ENCODE measurements at regions not wholly inside any gene's neighbourhood (a gene's known extent, or its start where the extent isn't known, plus 50 kb on each side); places are given as distances from the start of the nearest gene placed in this dataset.

DNA sequence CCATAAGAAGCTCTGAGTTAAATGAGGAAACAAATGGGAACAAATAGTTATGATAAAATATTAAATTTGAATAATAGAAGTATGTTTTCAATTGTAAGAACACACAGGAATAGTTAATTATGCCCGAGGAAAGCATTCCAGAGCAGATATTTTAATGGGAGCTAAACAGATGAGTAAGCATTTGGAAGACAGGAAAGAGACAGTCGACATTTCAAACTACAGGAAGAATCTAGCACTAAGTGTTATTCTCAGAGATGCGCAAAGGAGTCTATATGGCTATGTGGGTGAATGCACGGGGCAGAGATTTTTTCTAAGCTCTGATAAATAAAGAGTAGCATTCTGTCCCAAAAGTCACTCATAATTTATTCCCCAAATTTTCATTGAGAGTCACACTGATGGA, 64.5 kb upstream of the SSTR1 start:
- Histone ChIP-seq H3K36me3 (no peaks in the 10 kb centered on the region), H3K27me3 (no peaks in the 10 kb centered on the region), H3K9me3 (no peaks in the 10 kb centered on the region), H3K4me3 (no peak overlapping the region), H3K4me1 (peaks cover 5% of the 10 kb centered on the region), H3K27ac (no peak overlapping the region)
- no peak for DNase-seq
- TF ChIP-seq, protein P1, sequence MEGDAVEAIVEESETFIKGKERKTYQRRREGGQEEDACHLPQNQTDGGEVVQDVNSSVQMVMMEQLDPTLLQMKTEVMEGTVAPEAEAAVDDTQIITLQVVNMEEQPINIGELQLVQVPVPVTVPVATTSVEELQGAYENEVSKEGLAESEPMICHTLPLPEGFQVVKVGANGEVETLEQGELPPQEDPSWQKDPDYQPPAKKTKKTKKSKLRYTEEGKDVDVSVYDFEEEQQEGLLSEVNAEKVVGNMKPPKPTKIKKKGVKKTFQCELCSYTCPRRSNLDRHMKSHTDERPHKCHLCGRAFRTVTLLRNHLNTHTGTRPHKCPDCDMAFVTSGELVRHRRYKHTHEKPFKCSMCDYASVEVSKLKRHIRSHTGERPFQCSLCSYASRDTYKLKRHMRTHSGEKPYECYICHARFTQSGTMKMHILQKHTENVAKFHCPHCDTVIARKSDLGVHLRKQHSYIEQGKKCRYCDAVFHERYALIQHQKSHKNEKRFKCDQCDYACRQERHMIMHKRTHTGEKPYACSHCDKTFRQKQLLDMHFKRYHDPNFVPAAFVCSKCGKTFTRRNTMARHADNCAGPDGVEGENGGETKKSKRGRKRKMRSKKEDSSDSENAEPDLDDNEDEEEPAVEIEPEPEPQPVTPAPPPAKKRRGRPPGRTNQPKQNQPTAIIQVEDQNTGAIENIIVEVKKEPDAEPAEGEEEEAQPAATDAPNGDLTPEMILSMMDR (IDR thresholded peaks at IDR 0.05), result no peak
- no peak for ATAC-seq
- intact Hi-C loops (cut with DNase I), result no loop called here

DNA sequence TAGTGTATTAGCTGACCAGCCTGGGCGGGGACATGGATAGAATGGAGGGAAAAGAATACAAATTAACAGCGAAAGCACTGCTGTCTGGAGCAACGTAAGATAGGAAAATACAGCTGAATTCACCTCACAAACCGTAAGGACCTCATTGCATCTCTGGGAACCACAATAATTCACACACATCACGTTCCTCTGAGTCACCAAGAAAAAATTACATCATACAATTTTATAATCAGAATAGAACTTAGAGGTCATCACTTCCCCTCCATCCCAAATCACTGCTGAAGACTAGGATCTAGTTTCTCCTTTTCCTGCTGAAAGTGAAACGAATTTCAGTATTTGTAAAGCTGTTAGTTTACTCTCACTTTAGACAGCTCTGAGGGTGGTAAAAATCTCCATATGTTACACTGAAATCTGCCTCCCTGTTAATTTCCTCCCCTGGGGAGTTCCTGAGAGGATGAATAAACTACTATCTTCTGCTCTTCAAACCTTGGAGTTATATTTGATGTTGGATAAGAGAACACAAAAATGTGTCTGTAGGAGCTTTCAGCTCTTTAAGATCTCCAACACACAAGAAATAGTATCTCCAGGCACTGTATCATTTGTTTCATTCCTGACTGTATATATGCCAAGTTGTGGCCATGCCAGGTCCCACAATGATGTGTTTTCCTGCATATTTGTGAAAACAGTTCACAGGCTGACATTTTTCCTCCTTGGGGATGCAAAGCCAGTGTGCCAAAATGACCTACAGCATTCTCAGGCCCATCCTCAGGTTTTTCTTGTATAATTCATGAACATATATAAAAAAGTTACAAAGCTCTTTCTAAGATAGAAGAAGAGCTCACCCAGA, 63.8 kb upstream of the SSTR1 start:
- no peaks in the 10 kb centered on the region for H3K27me3 ChIP-seq
- H3K4me1 ChIP-seq, result peaks cover 5% of the 10 kb centered on the region
- DNase-seq (no peak), ATAC-seq (no peak)
- no peak overlapping the region for H3K27ac ChIP-seq
- intact Hi-C loops (cut with DNase I), result no loop called here
- H3K36me3 ChIP-seq, result no peaks in the 10 kb centered on the region
- H3K9me3 ChIP-seq, result no peaks in the 10 kb centered on the region
- no peak overlapping the region for H3K4me3 ChIP-seq
- TF ChIP-seq, protein P1 (IDR thresholded peaks at IDR 0.05), result no peak

DNA sequence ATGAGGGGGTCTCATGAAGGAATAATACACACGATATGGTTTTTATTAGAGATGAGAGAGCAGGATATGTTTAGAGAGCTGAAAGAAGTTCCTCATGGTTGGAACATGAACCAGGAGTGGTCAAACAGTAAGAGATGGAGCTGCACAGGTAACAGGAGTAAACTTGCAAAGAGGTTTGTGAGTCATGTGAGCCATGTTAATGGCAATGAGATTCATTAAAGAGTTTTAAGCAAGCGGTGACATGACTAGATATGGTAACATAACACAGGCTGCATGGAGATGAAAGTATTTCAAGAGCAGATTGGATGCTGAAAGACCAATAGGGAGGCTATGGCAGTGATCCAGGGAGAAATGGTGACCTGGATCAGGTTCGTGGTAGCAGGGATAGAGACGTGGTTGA, 62.6 kb upstream of the SSTR1 start:
- H3K36me3 ChIP-seq, result no peaks in the 10 kb centered on the region
- TF ChIP-seq, protein P1 (IDR thresholded peaks at IDR 0.05), result no peak
- no peaks in the 10 kb centered on the region for H3K9me3 ChIP-seq
- no peak for ATAC-seq
- intact Hi-C loops (cut with DNase I), result no loop called here
- H3K4me3 ChIP-seq, result no peak overlapping the region
- peaks cover 5% of the 10 kb centered on the region for H3K4me1 ChIP-seq
- no peak for DNase-seq
- H3K27ac ChIP-seq, result no peak overlapping the region
- no peaks in the 10 kb centered on the region for H3K27me3 ChIP-seq

DNA sequence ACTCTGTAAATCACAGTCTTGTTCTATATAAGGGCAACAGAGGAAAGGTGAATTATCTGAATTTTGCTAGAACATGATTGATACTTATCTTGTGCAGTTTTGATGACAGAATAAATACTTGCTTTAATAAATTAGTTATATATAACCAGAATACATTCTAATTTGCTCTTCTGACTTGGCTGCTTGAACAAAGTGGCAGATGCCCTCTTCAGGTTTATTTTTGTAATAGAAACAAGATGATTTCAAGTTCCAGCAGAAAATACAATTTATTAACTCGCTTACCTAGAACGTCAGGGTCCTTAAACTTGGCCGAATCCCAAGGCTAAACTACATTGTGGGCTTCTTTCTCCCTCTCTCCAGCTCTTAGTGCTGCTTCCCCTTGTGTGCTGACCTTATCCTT, 57.6 kb upstream of the SSTR1 start:
- H3K9me3 ChIP-seq, result no peaks in the 10 kb centered on the region
- TF ChIP-seq, protein P1 (IDR thresholded peaks at IDR 0.05), result no peak

More for the DNA sequence above, 57.6 kb upstream of the SSTR1 start:
- Histone ChIP-seq H3K27ac (no peak overlapping the region), H3K36me3 (no peaks in the 10 kb centered on the region), H3K4me1 (no peaks in the 10 kb centered on the region), H3K4me3 (no peak overlapping the region), H3K27me3 (no peaks in the 10 kb centered on the region)
- intact Hi-C loops (cut with DNase I), result no loop called here
- ATAC-seq (no peak), DNase-seq (no peak)

Measured in upper lobe of right lung (tissue), 1 donor.